T-cell (primary cell): ENCODE measurements at regions not wholly inside any gene's neighbourhood (a gene's known extent, or its start where the extent isn't known, plus 50 kb on each side); places are given as distances from the start of the nearest gene placed in this dataset.

Experiments
- ATAC-seq, 4 experiments: fragments of 200-7000 bp in 3 of 4; fragments of 150-1000 bp in 1 of 4; cut with Tn5 transposase; replicated peaks in 1 of 4; 1 replicate in 3 of 4; 2 replicates in 1 of 4; pipeline ENCODE4 v1.10.0; 2021; ENCODE audit warnings: moderate library complexity in 3 of 4, mild to moderate bottlenecking in 2 of 4, moderate number of reproducible peaks in 1 of 4
- CTCF ChIA-PET, 2 donors: fragments of 300-600 bp; sonication (Branson Sonifier 250); formaldehyde crosslinking; loops; one replicate each; lab custom pipeline; 2022; ENCODE audit warnings: antibody characterized with exemption in 2 of 2; lab: Charles Lee
- POLR2A ChIA-PET, 2 donors: fragments of 300-600 bp; sonication (Branson Sonifier 250); formaldehyde crosslinking; loops; one replicate each; lab custom pipeline; 2022; ENCODE audit warnings: antibody characterized with exemption in 2 of 2; lab: Charles Lee
- DNase-seq, 35 experiments: peaks; one replicate each; pipeline versions ENCODE4 v3.0.0 to v3.0.0-alpha.2; 2013 to 2023
- H3K27ac ChIP-seq: one replicate; pipeline ENCODE4 v1.5.1; 2013; ENCODE audit warnings: low read length
- H3K27me3 ChIP-seq, 2 experiments: replicated peaks in 1 of 2; 1 replicate in 1 of 2; 2 replicates in 1 of 2; pipeline versions ENCODE4 v1.6.1 to v1.7.0; 2013; ENCODE audit warnings: low read length in 1 of 2, mixed read lengths in 1 of 2; ENCODE audit not compliant: control insufficient read depth in 2 of 2, insufficient read depth in 2 of 2; ENCODE audit errors: extremely low read depth in 1 of 2
- H3K36me3 ChIP-seq, 2 donors: 1 replicate in 1 of 2; 2 replicates in 1 of 2; pipeline versions ENCODE4 v1.6.1 to v1.7.0; 2013; ENCODE audit warnings: low read length in 1 of 2; ENCODE audit not compliant: control insufficient read depth in 2 of 2, insufficient read depth in 1 of 2; ENCODE audit errors: extremely low read depth in 1 of 2
- H3K4me1 ChIP-seq, 2 experiments: 1 replicate in 1 of 2; 2 replicates in 1 of 2; pipeline versions ENCODE4 v1.6.1 to v1.7.0; 2013; ENCODE audit warnings: low read length in 2 of 2, mixed read lengths in 1 of 2; ENCODE audit not compliant: insufficient read depth in 2 of 2, control insufficient read depth in 1 of 2; ENCODE audit errors: extremely low read depth in 1 of 2
- H3K4me3 ChIP-seq, 2 donors: 1 replicate in 1 of 2; 2 replicates in 1 of 2; pipeline versions ENCODE4 v1.5.1 to v1.7.0; 2013; ENCODE audit warnings: mild to moderate bottlenecking in 2 of 2, low read length in 1 of 2, moderate library complexity in 1 of 2; ENCODE audit not compliant: control insufficient read depth in 1 of 2; ENCODE audit errors: extremely low read depth in 1 of 2
- H3K9me3 ChIP-seq: 2 replicates; pipeline ENCODE4 v1.7.0; 2013
- H3K27ac Mint-ChIP-seq, 2 donors: one replicate each; pipeline ENCODE4 v1.8.0; 2020 to 2021; ENCODE audit warnings: mild to moderate bottlenecking in 2 of 2, mixed read lengths in 2 of 2
- H3K27me3 Mint-ChIP-seq, 2 donors: one replicate each; pipeline ENCODE4 v1.8.0; 2021 to 2022; ENCODE audit warnings: mixed read lengths in 2 of 2
- H3K36me3 Mint-ChIP-seq: one replicate; pipeline ENCODE4 v1.8.0; 2021; ENCODE audit warnings: mixed read lengths
- H3K4me1 Mint-ChIP-seq, 3 donors: one replicate each; pipeline ENCODE4 v1.8.0; 2020 to 2022; ENCODE audit warnings: mixed read lengths in 3 of 3, mild to moderate bottlenecking in 1 of 3
- H3K4me3 Mint-ChIP-seq, 3 donors: one replicate each; pipeline ENCODE4 v1.8.0; 2020 to 2022; ENCODE audit warnings: mild to moderate bottlenecking in 3 of 3, mixed read lengths in 3 of 3, moderate library complexity in 3 of 3
- H3K9me3 Mint-ChIP-seq, 3 donors: one replicate each; pipeline ENCODE4 v1.8.0; 2020 to 2022; ENCODE audit warnings: mixed read lengths in 3 of 3
- WGBS: methylation state at CpG from one replicate; pipeline ENCODE4 v1.1.5; 2013; ENCODE audit warnings: missing lambda C conversion rate; ENCODE audit not compliant: insufficient coverage; 5-methylcytosine and 5-hydroxymethylcytosine counted together

GRCh38 chr1:238861342-238862066 is 524.9 kb upstream of the CHRM3 start:
- no peak overlapping the region for H3K27ac ChIP-seq
- H3K27ac Mint-ChIP-seq = no peak overlapping the region
- 83% methylated on average over 5 of the region's 8 CpGs for WGBS
- ATAC-seq (no peak), DNase-seq (no peak)
- peaks cover 0 to 26% (median 15%) of the 10 kb centered on the region in 3 donors for H3K9me3 Mint-ChIP-seq
- H3K4me1 ChIP-seq = no peaks in the 10 kb centered on the region
- H3K27me3 Mint-ChIP-seq = no peaks in the 10 kb centered on the region
- H3K27me3 ChIP-seq = no peaks in the 10 kb centered on the region
- no peaks in the 10 kb centered on the region for H3K4me1 Mint-ChIP-seq
- H3K4me3 Mint-ChIP-seq = no peak overlapping the region
- CTCF ChIA-PET = no interaction called here
- POLR2A ChIA-PET = no interaction called here
- no peaks in the 10 kb centered on the region for H3K9me3 ChIP-seq
- H3K36me3 ChIP-seq = no peaks in the 10 kb centered on the region
- H3K36me3 Mint-ChIP-seq = no peaks in the 10 kb centered on the region
- no peak overlapping the region for H3K4me3 ChIP-seq

- no peaks in the 10 kb centered on the region for H3K36me3 Mint-ChIP-seq
- DNase-seq (no peak), ATAC-seq (no peak)
- peaks cover 19 to 34% (median 20%) of the 10 kb centered on the region in 3 donors for H3K9me3 Mint-ChIP-seq
- no peaks in the 10 kb centered on the region for H3K27me3 Mint-ChIP-seq
- no peak overlapping the region for H3K4me3 Mint-ChIP-seq
- H3K27me3 ChIP-seq = no peaks in the 10 kb centered on the region
- no peaks in the 10 kb centered on the region for H3K9me3 ChIP-seq
- H3K4me1 Mint-ChIP-seq = no peaks in the 10 kb centered on the region
- H3K27ac ChIP-seq = no peak overlapping the region
- CTCF ChIA-PET = no interaction called here
- no peaks in the 10 kb centered on the region for H3K36me3 ChIP-seq
- no peaks in the 10 kb centered on the region for H3K4me1 ChIP-seq
- POLR2A ChIA-PET = no interaction called here
- no peak overlapping the region for H3K4me3 ChIP-seq
- H3K27ac Mint-ChIP-seq = no peak overlapping the region
These were observed 552.4 kb upstream of the CHRM3 start for GRCh38 chr1:238833919-238834318.

- Histone ChIP-seq H3K27ac (no peak overlapping the region), H3K36me3 (no peaks in the 10 kb centered on the region), H3K27me3 (no peaks in the 10 kb centered on the region), H3K4me3 (no peak overlapping the region), H3K9me3 (no peaks in the 10 kb centered on the region), H3K4me1 (no peaks in the 10 kb centered on the region)
- 100% methylated on average over 1 of the region's 1 CpG for WGBS
- no peaks in the 10 kb centered on the region for H3K4me1 Mint-ChIP-seq
- peaks cover 17 to 39% (median 19%) of the 10 kb centered on the region in 3 donors for H3K9me3 Mint-ChIP-seq
- H3K27me3 Mint-ChIP-seq = no peaks in the 10 kb centered on the region
- no peak overlapping the region for H3K27ac Mint-ChIP-seq
- no peaks in the 10 kb centered on the region for H3K36me3 Mint-ChIP-seq
- H3K4me3 Mint-ChIP-seq = no peak overlapping the region
- CTCF ChIA-PET = no interaction called here
- ATAC-seq (no peak), DNase-seq (no peak)
- POLR2A ChIA-PET = no interaction called here
These were observed 554.3 kb upstream of the CHRM3 start for GRCh38 chr1:238832106-238832505.

GRCh38 chr1:238830036-238830611 is 556.2 kb upstream of the CHRM3 start:
- ChIA-PET CTCF (no interaction called here), POLR2A (no interaction called here)
- no peak overlapping the region for H3K27ac ChIP-seq
- no peaks in the 10 kb centered on the region for H3K9me3 ChIP-seq
- H3K27me3 ChIP-seq = no peaks in the 10 kb centered on the region
- Mint-ChIP-seq H3K27me3 (no peaks in the 10 kb centered on the region), H3K27ac (no peak overlapping the region), H3K36me3 (no peaks in the 10 kb centered on the region), H3K4me3 (no peak overlapping the region), H3K4me1 (no peaks in the 10 kb centered on the region), H3K9me3 (peaks cover 17 to 35% (median 19%) of the 10 kb centered on the region in 3 donors)
- no peak overlapping the region for H3K4me3 ChIP-seq
- no peaks in the 10 kb centered on the region for H3K36me3 ChIP-seq
- ATAC-seq = no peak
- no peak for DNase-seq
- WGBS = 69% methylated on average over 2 of the region's 3 CpGs
- no peaks in the 10 kb centered on the region for H3K4me1 ChIP-seq

GRCh38 chr1:238826891-238827290 is 559.5 kb upstream of the CHRM3 start:
- DNase-seq = no peak
- Mint-ChIP-seq H3K27me3 (no peaks in the 10 kb centered on the region), H3K27ac (no peak overlapping the region), H3K36me3 (no peaks in the 10 kb centered on the region), H3K9me3 (peaks cover 17 to 50% (median 18%) of the 10 kb centered on the region in 3 donors), H3K4me3 (no peak overlapping the region), H3K4me1 (no peaks in the 10 kb centered on the region)
- CTCF ChIA-PET = no interaction called here
- POLR2A ChIA-PET = no interaction called here
- Histone ChIP-seq H3K27me3 (no peaks in the 10 kb centered on the region), H3K27ac (no peak overlapping the region), H3K4me1 (no peaks in the 10 kb centered on the region), H3K36me3 (no peaks in the 10 kb centered on the region), H3K4me3 (no peak overlapping the region), H3K9me3 (no peaks in the 10 kb centered on the region)
- ATAC-seq = no peak

- Histone ChIP-seq H3K27me3 (no peaks in the 10 kb centered on the region), H3K4me1 (no peaks in the 10 kb centered on the region), H3K9me3 (no peaks in the 10 kb centered on the region), H3K27ac (no peak overlapping the region), H3K36me3 (no peaks in the 10 kb centered on the region), H3K4me3 (no peak overlapping the region)
- H3K36me3 Mint-ChIP-seq = no peaks in the 10 kb centered on the region
- DNase-seq (no peak), ATAC-seq (no peak)
- H3K27me3 Mint-ChIP-seq = no peaks in the 10 kb centered on the region
- ChIA-PET POLR2A (no interaction called here), CTCF (no interaction called here)
- H3K27ac Mint-ChIP-seq = no peak overlapping the region
- H3K4me1 Mint-ChIP-seq = no peaks in the 10 kb centered on the region
- H3K4me3 Mint-ChIP-seq = no peak overlapping the region
- peaks cover 4 to 34% (median 5%) of the 10 kb centered on the region in 3 donors for H3K9me3 Mint-ChIP-seq
These were observed 563.0 kb upstream of the CHRM3 start for GRCh38 chr1:238823416-238823815.
